Neural progenitor cell (in vitro differentiated cells): ENCODE measurements at regions not wholly inside any gene's neighbourhood (a gene's known extent, or its start where the extent isn't known, plus 50 kb on each side); places are given as distances from the start of the nearest gene placed in this dataset.

Experiments used
- DNase-seq: peaks from one replicate; pipeline ENCODE4 v3.0.0-alpha.2; 2016; ENCODE audit warnings: low spot score
- H2AFZ ChIP-seq: fragments of 200-600 bp; sonication (generic); replicated peaks from 2 replicates; pipeline ENCODE4 v1.6.1; 2016; ENCODE audit warnings: antibody characterized with exemption
- H3F3A ChIP-seq: fragments of 200-600 bp; sonication (generic); 2 replicates; pipeline ENCODE4 v1.6.1; 2016; ENCODE audit warnings: antibody characterized with exemption, low read depth
- H3K27ac ChIP-seq: fragments of 200-600 bp; sonication (generic); 2 replicates; pipeline ENCODE4 v1.5.1; 2016; ENCODE audit warnings: mild to moderate bottlenecking
- H3K27me3 ChIP-seq: fragments of 200-600 bp; sonication (generic); 2 replicates; pipeline ENCODE4 v1.6.1; 2016; ENCODE audit warnings: mild to moderate bottlenecking, moderate library complexity
- H3K36me3 ChIP-seq: fragments of 200-600 bp; sonication (generic); 2 replicates; pipeline ENCODE4 v1.5.1; 2016
- H3K4me1 ChIP-seq: fragments of 200-600 bp; sonication (generic); 2 replicates; pipeline ENCODE4 v1.6.1; 2016; ENCODE audit warnings: mixed run types
- H3K4me2 ChIP-seq: fragments of 200-600 bp; sonication (generic); 2 replicates; pipeline ENCODE4 v1.6.1; 2016
- H3K4me3 ChIP-seq: fragments of 200-600 bp; sonication (generic); 2 replicates; pipeline ENCODE4 v1.5.1; 2016
- H3K79me2 ChIP-seq: fragments of 200-600 bp; sonication (generic); 2 replicates; pipeline ENCODE4 v1.6.1; 2016; ENCODE audit warnings: low read depth
- H3K9ac ChIP-seq: fragments of 200-600 bp; sonication (generic); 2 replicates; pipeline ENCODE4 v1.6.1; 2016
- H3K9me3 ChIP-seq: fragments of 200-600 bp; sonication (generic); 2 replicates; pipeline ENCODE4 v1.5.1; 2016; ENCODE audit warnings: low read depth
- H4K20me1 ChIP-seq: fragments of 200-600 bp; sonication (generic); 2 replicates; pipeline ENCODE4 v1.6.1; 2016; ENCODE audit warnings: low read depth
- H3K27ac Mint-ChIP-seq: 3 replicates; pipeline ENCODE4 v1.8.0; 2021; ENCODE audit warnings: mixed read lengths
- H3K27me3 Mint-ChIP-seq: 2 replicates; pipeline ENCODE4 v1.8.0; 2022; ENCODE audit warnings: low read depth, mild to moderate bottlenecking, inconsistent platforms, moderate library complexity, mixed read lengths; ENCODE audit not compliant: insufficient read depth
- H3K36me3 Mint-ChIP-seq: 3 replicates; pipeline ENCODE4 v1.8.0; 2021; ENCODE audit warnings: mixed read lengths
- H3K4me1 Mint-ChIP-seq: 3 replicates; pipeline ENCODE4 v1.8.0; 2021; ENCODE audit warnings: mixed read lengths
- H3K4me3 Mint-ChIP-seq: 3 replicates; pipeline ENCODE4 v1.8.0; 2021; ENCODE audit warnings: mild to moderate bottlenecking, moderate library complexity, mixed read lengths
- H3K9me3 Mint-ChIP-seq: 3 replicates; pipeline ENCODE4 v1.8.0; 2020; ENCODE audit warnings: mixed read lengths
- EZH2 ChIP-seq: fragments of 200-600 bp; sonication (generic); IDR thresholded peaks from 2 replicates; pipeline ENCODE4 v1.6.1; 2017; ENCODE audit warnings: antibody characterized with exemption, mild to moderate bottlenecking, moderate library complexity
- EZH2phosphoT487 ChIP-seq: fragments of 200-600 bp; sonication (generic); IDR thresholded peaks from 2 replicates; pipeline ENCODE4 v1.6.1; 2017; ENCODE audit warnings: antibody characterized with exemption
- TF ChIP-seq, protein P1 (sequence below): fragments of 200-600 bp; sonication (generic); IDR thresholded peaks from 2 replicates; pipeline ENCODE4 v1.5.1; 2017; ENCODE audit warnings: antibody characterized with exemption, mild to moderate bottlenecking

DNA sequence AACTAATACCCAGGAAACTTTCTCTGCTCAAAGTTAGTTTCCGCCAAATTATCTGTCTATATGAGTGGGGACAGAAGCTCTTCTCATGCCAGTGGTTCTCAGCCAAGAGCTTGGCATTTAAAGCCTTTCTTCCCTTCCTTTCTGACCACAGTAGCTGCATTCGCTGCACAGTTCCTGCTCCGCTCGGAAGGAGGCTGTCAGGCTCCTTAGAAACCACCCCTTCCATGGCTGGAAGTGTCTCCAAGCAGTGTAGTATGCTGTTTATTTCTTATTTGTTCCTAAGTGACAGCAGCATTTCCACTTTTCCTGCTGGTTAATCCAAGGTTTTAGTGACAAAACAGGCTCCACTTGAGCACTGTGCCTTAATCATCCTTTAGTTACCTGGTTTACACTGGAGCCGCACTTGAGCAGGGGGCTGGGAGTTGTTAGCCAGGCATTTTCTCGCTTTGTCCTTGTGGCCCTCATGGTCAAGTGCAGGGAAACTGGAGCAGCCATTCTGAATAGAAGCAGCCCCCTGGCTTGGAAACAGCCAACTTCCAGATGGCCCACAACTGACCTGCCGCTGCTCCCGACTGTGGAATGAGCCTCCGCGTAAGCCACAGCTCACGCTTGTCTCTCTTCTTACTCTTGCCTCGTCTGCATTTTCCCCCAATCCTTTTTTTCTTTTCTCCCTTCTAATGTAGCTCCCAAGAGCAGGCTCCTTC, 739.4 kb upstream of the TENM3 start:
- DNase-seq, result no peak
- H2AFZ ChIP-seq, result no peak overlapping the region

DNA sequence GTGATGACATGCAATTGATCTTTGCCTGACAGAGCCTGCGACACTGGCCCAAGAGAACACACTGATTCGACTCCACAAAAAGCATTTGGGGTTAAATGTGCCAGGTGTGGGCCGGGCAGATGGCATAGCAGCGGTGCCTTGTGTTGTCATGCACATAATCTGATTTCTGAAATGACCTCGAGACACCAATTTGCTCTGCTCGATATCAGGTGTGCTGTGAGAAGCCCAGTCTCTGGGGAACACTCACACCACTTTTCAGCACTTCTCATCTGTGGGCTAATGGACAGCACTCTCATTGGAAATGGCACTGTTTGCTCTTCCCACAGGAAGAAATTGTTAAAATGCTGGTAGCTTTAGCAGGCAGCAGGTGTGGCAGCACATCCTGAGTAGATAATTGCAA, 738.3 kb upstream of the TENM3 start:
- Mint-ChIP-seq H3K4me1 (peaks cover 65% of the 10 kb centered on the region), H3K9me3 (peaks cover 4% of the 10 kb centered on the region), H3K36me3 (no peaks in the 10 kb centered on the region), H3K4me3 (no peak overlapping the region), H3K27ac (no peak overlapping the region), H3K27me3 (peaks cover 2% of the 10 kb centered on the region)
- Histone ChIP-seq H3K4me1 (peaks cover 41% of the 10 kb centered on the region), H3K4me2 (no peak overlapping the region), H3F3A (peaks cover 26% of the 10 kb centered on the region), H3K36me3 (no peaks in the 10 kb centered on the region), H4K20me1 (no peaks in the 10 kb centered on the region), H3K9ac (no peak overlapping the region), H3K27me3 (no peaks in the 10 kb centered on the region), H2AFZ (no peak overlapping the region), H3K9me3 (no peaks in the 10 kb centered on the region), H3K4me3 (no peak overlapping the region), H3K27ac (no peak overlapping the region), H3K79me2 (no peaks in the 10 kb centered on the region)
- no peak for DNase-seq
- no peak for TF ChIP-seq EZH2phosphoT487
- no peak for TF ChIP-seq EZH2
- TF ChIP-seq, protein P1, sequence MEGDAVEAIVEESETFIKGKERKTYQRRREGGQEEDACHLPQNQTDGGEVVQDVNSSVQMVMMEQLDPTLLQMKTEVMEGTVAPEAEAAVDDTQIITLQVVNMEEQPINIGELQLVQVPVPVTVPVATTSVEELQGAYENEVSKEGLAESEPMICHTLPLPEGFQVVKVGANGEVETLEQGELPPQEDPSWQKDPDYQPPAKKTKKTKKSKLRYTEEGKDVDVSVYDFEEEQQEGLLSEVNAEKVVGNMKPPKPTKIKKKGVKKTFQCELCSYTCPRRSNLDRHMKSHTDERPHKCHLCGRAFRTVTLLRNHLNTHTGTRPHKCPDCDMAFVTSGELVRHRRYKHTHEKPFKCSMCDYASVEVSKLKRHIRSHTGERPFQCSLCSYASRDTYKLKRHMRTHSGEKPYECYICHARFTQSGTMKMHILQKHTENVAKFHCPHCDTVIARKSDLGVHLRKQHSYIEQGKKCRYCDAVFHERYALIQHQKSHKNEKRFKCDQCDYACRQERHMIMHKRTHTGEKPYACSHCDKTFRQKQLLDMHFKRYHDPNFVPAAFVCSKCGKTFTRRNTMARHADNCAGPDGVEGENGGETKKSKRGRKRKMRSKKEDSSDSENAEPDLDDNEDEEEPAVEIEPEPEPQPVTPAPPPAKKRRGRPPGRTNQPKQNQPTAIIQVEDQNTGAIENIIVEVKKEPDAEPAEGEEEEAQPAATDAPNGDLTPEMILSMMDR, result no peak

More for the DNA sequence above, 739.4 kb upstream of the TENM3 start:
- Histone ChIP-seq H3K9me3 (no peaks in the 10 kb centered on the region), H3K4me1 (peaks cover 30% of the 10 kb centered on the region), H3K4me3 (no peak overlapping the region), H3K27ac (no peak overlapping the region), H3F3A (peaks cover 19% of the 10 kb centered on the region), H3K36me3 (no peaks in the 10 kb centered on the region), H3K79me2 (no peaks in the 10 kb centered on the region), H3K27me3 (no peaks in the 10 kb centered on the region), H3K9ac (no peak overlapping the region), H3K4me2 (no peak overlapping the region), H4K20me1 (no peaks in the 10 kb centered on the region)
- peaks cover 4% of the 10 kb centered on the region for H3K9me3 Mint-ChIP-seq
- H3K27me3 Mint-ChIP-seq, result peaks cover 3% of the 10 kb centered on the region
- peaks cover 54% of the 10 kb centered on the region for H3K4me1 Mint-ChIP-seq
- no peak overlapping the region for H3K27ac Mint-ChIP-seq
- TF ChIP-seq, protein P1, result no peak
- no peak for TF ChIP-seq EZH2phosphoT487
- no peak for TF ChIP-seq EZH2
- no peaks in the 10 kb centered on the region for H3K36me3 Mint-ChIP-seq
- H3K4me3 Mint-ChIP-seq, result no peak overlapping the region

DNA sequence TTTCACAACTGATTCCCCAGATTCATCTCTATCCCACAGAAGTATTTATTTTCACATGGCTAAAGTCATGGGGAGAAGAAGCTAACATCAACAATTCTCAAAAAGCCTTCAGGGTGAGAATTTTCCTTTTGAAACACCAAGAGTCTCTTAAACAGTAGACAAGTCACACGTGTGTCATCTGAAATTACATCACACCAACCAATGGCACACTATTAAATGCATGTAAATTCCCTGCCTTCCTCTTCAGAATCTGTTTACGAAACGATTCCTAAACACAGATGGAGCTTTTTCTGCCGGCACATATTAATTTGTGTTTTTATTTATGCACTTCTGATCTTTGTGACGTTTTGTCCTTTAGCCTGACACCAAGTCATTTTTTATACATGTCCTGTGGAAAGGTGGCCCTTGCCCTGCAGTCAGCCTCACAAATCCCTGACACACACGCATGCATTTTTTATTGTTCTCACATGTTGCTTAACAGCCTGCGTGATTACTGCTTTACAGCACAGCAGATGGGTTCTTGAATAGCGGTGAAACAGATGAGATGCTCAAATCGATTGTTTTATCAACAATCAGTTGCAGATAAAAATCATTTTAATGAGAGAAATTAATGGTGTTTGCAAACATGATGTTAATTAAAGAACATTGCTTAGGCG, 735.9 kb upstream of the TENM3 start:
- Histone ChIP-seq H3K27me3 (no peaks in the 10 kb centered on the region), H3K4me3 (no peak overlapping the region), H3K4me1 (peaks cover 50% of the 10 kb centered on the region), H3K27ac (peak overlapping the region; percentile 25), H4K20me1 (no peaks in the 10 kb centered on the region), H3K9me3 (no peaks in the 10 kb centered on the region), H3K9ac (no peak overlapping the region), H3K79me2 (no peaks in the 10 kb centered on the region), H3F3A (peaks cover 26% of the 10 kb centered on the region), H3K4me2 (peak overlapping the region; percentile 23), H2AFZ (no peak overlapping the region), H3K36me3 (no peaks in the 10 kb centered on the region)
- Mint-ChIP-seq H3K36me3 (no peaks in the 10 kb centered on the region), H3K4me1 (peaks cover 84% of the 10 kb centered on the region), H3K27ac (peak overlapping the region; percentile 86), H3K9me3 (no peaks in the 10 kb centered on the region), H3K27me3 (peaks cover 2% of the 10 kb centered on the region), H3K4me3 (peak overlapping the region; percentile 46)
- no peak for DNase-seq
- TF ChIP-seq, protein P1, result no peak
- TF ChIP-seq EZH2 (no peak), EZH2phosphoT487 (no peak)
